GM23338 (cell line): ENCODE measurements at regions not wholly inside any gene's neighbourhood (a gene's known extent, or its start where the extent isn't known, plus 50 kb on each side); places are given as distances from the start of the nearest gene placed in this dataset.

Experiments
- NANOG ChIP-seq: IDR thresholded peaks from 2 replicates; pipeline ENCODE4 v1.6.1; 2016; ENCODE audit warnings: antibody characterized with exemption, borderline replicate concordance
- ZNF331 ChIP-seq: fragments of 250-450 bp; sonication (Bioruptor Pico); IDR thresholded peaks from 2 replicates; pipeline ENCODE4 v1.5.0; 2020; ENCODE audit warnings: low read depth, mild to moderate bottlenecking, moderate library complexity
- TF ChIP-seq, protein P1 (sequence below): fragments of 250-450 bp; sonication (Bioruptor Pico); IDR thresholded peaks from 2 replicates; pipeline ENCODE4 v1.5.0; 2020; ENCODE audit warnings: mild to moderate bottlenecking, moderate library complexity
- TF ChIP-seq, protein P2 (sequence below): IDR thresholded peaks from one replicate; pipeline ENCODE4 v1.6.1; 2018; ENCODE audit warnings: antibody characterized with exemption; ENCODE audit not compliant: unreplicated experiment
- TF ChIP-seq, protein P3 (sequence below): IDR thresholded peaks from 2 replicates; pipeline ENCODE4 v1.6.1; 2016; ENCODE audit warnings: antibody characterized with exemption

DNA sequence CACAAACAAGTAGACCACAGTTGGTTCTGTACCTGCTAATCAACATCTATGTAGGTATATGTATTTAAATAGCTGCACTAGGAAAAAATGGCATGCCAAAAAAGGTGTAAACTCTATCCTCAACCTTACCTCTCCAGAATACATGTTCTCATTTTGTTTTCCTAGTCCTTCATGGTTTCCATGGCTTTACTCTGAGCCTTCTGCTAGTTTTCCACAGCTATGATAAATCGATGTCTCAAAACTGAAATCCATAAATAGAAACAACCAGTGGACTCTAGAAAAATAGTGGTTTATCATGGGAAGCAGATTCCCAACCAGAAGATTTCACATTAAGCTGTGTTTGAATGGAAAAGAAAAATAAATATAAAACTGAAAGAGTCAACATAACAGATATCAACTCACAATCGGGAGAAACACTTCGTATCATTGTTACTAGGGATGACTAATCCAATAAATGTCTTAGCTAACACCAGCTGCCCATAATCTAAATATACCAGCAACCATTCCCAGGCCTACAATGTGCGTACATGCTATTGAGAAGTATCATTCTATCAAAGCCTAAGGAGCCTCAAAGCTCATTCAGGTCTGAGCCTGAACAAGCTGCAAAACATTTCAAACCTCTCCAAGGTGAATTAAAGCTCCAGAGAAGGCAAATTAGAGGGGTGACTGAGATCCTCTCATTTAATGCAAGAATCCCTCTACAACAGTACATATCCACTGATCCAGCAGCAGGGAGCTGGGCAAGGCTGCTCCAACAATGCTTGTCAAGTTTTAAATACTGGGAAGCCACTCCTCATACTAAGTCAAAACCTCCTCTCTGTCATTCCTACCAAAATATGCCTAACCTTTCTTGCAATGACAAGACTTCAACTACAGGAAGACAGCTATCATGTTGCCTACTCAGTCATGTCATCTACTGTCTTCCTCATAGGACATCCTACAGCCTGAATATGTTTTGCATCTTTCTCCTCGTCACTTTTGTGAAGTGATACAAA lies 90.2 kb downstream of the KCTD12 start (continued):
- TF ChIP-seq, protein P1, sequence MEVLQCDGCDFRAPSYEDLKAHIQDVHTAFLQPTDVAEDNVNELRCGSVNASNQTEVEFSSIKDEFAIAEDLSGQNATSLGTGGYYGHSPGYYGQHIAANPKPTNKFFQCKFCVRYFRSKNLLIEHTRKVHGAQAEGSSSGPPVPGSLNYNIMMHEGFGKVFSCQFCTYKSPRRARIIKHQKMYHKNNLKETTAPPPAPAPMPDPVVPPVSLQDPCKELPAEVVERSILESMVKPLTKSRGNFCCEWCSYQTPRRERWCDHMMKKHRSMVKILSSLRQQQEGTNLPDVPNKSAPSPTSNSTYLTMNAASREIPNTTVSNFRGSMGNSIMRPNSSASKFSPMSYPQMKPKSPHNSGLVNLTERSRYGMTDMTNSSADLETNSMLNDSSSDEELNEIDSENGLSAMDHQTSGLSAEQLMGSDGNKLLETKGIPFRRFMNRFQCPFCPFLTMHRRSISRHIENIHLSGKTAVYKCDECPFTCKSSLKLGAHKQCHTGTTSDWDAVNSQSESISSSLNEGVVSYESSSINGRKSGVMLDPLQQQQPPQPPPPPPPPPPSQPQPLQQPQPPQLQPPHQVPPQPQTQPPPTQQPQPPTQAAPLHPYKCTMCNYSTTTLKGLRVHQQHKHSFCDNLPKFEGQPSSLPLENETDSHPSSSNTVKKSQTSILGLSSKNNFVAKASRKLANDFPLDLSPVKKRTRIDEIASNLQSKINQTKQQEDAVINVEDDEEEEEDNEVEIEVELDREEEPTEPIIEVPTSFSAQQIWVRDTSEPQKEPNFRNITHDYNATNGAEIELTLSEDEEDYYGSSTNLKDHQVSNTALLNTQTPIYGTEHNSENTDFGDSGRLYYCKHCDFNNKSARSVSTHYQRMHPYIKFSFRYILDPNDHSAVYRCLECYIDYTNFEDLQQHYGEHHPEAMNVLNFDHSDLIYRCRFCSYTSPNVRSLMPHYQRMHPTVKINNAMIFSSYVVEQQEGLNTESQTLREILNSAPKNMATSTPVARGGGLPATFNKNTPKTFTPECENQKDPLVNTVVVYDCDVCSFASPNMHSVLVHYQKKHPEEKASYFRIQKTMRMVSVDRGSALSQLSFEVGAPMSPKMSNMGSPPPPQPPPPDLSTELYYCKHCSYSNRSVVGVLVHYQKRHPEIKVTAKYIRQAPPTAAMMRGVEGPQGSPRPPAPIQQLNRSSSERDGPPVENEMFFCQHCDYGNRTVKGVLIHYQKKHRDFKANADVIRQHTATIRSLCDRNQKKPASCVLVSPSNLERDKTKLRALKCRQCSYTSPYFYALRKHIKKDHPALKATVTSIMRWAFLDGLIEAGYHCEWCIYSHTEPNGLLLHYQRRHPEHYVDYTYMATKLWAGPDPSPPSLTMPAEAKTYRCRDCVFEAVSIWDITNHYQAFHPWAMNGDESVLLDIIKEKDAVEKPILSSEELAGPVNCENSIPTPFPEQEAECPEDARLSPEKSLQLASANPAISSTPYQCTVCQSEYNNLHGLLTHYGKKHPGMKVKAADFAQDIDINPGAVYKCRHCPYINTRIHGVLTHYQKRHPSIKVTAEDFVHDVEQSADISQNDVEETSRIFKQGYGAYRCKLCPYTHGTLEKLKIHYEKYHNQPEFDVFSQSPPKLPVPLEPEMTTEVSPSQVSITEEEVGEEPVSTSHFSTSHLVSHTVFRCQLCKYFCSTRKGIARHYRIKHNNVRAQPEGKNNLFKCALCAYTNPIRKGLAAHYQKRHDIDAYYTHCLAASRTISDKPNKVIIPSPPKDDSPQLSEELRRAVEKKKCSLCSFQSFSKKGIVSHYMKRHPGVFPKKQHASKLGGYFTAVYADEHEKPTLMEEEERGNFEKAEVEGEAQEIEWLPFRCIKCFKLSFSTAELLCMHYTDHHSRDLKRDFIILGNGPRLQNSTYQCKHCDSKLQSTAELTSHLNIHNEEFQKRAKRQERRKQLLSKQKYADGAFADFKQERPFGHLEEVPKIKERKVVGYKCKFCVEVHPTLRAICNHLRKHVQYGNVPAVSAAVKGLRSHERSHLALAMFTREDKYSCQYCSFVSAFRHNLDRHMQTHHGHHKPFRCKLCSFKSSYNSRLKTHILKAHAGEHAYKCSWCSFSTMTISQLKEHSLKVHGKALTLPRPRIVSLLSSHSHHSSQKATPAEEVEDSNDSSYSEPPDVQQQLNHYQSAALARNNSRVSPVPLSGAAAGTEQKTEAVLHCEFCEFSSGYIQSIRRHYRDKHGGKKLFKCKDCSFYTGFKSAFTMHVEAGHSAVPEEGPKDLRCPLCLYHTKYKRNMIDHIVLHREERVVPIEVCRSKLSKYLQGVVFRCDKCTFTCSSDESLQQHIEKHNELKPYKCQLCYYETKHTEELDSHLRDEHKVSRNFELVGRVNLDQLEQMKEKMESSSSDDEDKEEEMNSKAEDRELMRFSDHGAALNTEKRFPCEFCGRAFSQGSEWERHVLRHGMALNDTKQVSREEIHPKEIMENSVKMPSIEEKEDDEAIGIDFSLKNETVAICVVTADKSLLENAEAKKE (CRISPR knock-in tag) = no peak
- TF ChIP-seq, protein P2, sequence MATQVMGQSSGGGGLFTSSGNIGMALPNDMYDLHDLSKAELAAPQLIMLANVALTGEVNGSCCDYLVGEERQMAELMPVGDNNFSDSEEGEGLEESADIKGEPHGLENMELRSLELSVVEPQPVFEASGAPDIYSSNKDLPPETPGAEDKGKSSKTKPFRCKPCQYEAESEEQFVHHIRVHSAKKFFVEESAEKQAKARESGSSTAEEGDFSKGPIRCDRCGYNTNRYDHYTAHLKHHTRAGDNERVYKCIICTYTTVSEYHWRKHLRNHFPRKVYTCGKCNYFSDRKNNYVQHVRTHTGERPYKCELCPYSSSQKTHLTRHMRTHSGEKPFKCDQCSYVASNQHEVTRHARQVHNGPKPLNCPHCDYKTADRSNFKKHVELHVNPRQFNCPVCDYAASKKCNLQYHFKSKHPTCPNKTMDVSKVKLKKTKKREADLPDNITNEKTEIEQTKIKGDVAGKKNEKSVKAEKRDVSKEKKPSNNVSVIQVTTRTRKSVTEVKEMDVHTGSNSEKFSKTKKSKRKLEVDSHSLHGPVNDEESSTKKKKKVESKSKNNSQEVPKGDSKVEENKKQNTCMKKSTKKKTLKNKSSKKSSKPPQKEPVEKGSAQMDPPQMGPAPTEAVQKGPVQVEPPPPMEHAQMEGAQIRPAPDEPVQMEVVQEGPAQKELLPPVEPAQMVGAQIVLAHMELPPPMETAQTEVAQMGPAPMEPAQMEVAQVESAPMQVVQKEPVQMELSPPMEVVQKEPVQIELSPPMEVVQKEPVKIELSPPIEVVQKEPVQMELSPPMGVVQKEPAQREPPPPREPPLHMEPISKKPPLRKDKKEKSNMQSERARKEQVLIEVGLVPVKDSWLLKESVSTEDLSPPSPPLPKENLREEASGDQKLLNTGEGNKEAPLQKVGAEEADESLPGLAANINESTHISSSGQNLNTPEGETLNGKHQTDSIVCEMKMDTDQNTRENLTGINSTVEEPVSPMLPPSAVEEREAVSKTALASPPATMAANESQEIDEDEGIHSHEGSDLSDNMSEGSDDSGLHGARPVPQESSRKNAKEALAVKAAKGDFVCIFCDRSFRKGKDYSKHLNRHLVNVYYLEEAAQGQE = no peak
- no peak for TF ChIP-seq ZNF331 (CRISPR knock-in tag)
- TF ChIP-seq, protein P3, sequence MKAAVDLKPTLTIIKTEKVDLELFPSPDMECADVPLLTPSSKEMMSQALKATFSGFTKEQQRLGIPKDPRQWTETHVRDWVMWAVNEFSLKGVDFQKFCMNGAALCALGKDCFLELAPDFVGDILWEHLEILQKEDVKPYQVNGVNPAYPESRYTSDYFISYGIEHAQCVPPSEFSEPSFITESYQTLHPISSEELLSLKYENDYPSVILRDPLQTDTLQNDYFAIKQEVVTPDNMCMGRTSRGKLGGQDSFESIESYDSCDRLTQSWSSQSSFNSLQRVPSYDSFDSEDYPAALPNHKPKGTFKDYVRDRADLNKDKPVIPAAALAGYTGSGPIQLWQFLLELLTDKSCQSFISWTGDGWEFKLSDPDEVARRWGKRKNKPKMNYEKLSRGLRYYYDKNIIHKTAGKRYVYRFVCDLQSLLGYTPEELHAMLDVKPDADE = no peak
- TF ChIP-seq NANOG = no peak
